IMR-90 (cell line): ENCODE measurements at regions not wholly inside any gene's neighbourhood (a gene's known extent, or its start where the extent isn't known, plus 50 kb on each side); places are given as distances from the start of the nearest gene placed in this dataset.

Experiments used
- ATAC-seq: fragments of 200-7000 bp; cut with Tn5 transposase; 2 replicates; pipeline ENCODE4 v1.9.1; 2020; ENCODE audit warnings: low read depth, mild to moderate bottlenecking, moderate library complexity
- BruUV-seq: library from RNA; stranded (reverse); fragments of 400-500 nt; replicated peaks from 2 replicates; lab custom pipeline; 2021; lab: Mats Ljungman, UMichigan
- CTCF ChIA-PET: fragments of 300-600 bp; formaldehyde crosslinking; extraction: SDS; loops from one replicate; lab custom pipeline; 2021; ENCODE audit warnings: antibody characterized with exemption; lab: Yijun Ruan, JAX
- POLR2A ChIA-PET: fragments of 300-600 bp; sonication (Branson Sonifier 250); formaldehyde crosslinking; loops from one replicate; lab custom pipeline; 2022; ENCODE audit warnings: antibody characterized with exemption; ENCODE audit not compliant: unreplicated experiment; lab: Charles Lee
- DNase-seq: peaks from one replicate; pipeline ENCODE4 v3.0.0; 2013
- H2AFZ ChIP-seq: replicated peaks from 2 replicates; pipeline ENCODE3; 2013; ENCODE audit warnings: low read length, mild to moderate bottlenecking; ENCODE audit not compliant: poor library complexity
- H2AK5ac ChIP-seq: 2 replicates; pipeline ENCODE4 v1.6.1; 2013; ENCODE audit warnings: low read depth, low read length, inconsistent platforms
- H2AK9ac ChIP-seq: replicated peaks from 2 replicates; pipeline ENCODE3; 2013; ENCODE audit warnings: mild to moderate bottlenecking, low read depth, low read length, moderate library complexity; ENCODE audit not compliant: poor library complexity
- H2BK120ac ChIP-seq: 2 replicates; pipeline ENCODE4 v1.6.1; 2013; ENCODE audit warnings: low read depth, low read length, inconsistent platforms
- H2BK15ac ChIP-seq: 3 replicates; pipeline ENCODE4 v1.6.1; 2013; ENCODE audit warnings: low read depth, low read length, inconsistent platforms
- H2BK20ac ChIP-seq: 2 replicates; pipeline ENCODE4 v1.6.1; 2013; ENCODE audit warnings: low read depth, mild to moderate bottlenecking, inconsistent platforms, low read length, moderate library complexity
- H2BK5ac ChIP-seq: 2 replicates; pipeline ENCODE4 v1.6.1; 2013; ENCODE audit warnings: mild to moderate bottlenecking, low read depth, low read length, inconsistent platforms; ENCODE audit not compliant: poor library complexity, severe bottlenecking
- H3K14ac ChIP-seq: replicated peaks from 2 replicates; pipeline ENCODE4 v1.6.1; 2013; ENCODE audit warnings: low read depth, low read length, inconsistent platforms
- H3K18ac ChIP-seq: 2 replicates; pipeline ENCODE4 v1.6.1; 2013; ENCODE audit warnings: low read depth, low read length, control low read depth
- H3K23ac ChIP-seq: 2 replicates; pipeline ENCODE4 v1.6.1; 2013; ENCODE audit warnings: low read depth, low read length, inconsistent platforms
- H3K27ac ChIP-seq: 2 replicates; pipeline ENCODE4 v1.5.1; 2013; ENCODE audit warnings: mild to moderate bottlenecking, control low read depth, low read length; ENCODE audit not compliant: insufficient read depth
- H3K27me3 ChIP-seq: 2 replicates; pipeline ENCODE4 v1.6.1; 2013; ENCODE audit warnings: low read length; ENCODE audit not compliant: control insufficient read depth, insufficient read depth
- H3K36me3 ChIP-seq: 2 replicates; pipeline ENCODE4 v1.6.1; 2013; ENCODE audit warnings: low read length, mixed read lengths; ENCODE audit not compliant: control insufficient read depth, insufficient read depth
- H3K4ac ChIP-seq: 2 replicates; pipeline ENCODE4 v1.6.1; 2013; ENCODE audit warnings: low read depth, low read length, inconsistent platforms
- H3K4me1 ChIP-seq: 2 replicates; pipeline ENCODE4 v1.6.1; 2013; ENCODE audit warnings: low read length, mixed read lengths; ENCODE audit not compliant: control insufficient read depth, insufficient read depth
- H3K4me2 ChIP-seq: 2 replicates; pipeline ENCODE4 v1.6.1; 2013; ENCODE audit warnings: low read depth, mild to moderate bottlenecking, control low read depth, low read length, moderate library complexity
- H3K4me3 ChIP-seq: 2 replicates; pipeline ENCODE4 v1.5.1; 2013; ENCODE audit warnings: low read depth, mild to moderate bottlenecking, control low read depth, low read length, moderate library complexity; ENCODE audit not compliant: insufficient read depth
- H3K56ac ChIP-seq: 2 replicates; pipeline ENCODE4 v1.6.1; 2013; ENCODE audit warnings: low read length, inconsistent platforms; ENCODE audit not compliant: insufficient read depth; ENCODE audit errors: extremely low read depth
- H3K79me1 ChIP-seq, 2 experiments: 2 replicates each; pipeline ENCODE4 v1.6.1; 2013; ENCODE audit warnings: low read length in 2 of 2, inconsistent platforms in 1 of 2, low read depth in 1 of 2
- H3K9ac ChIP-seq: 2 replicates; pipeline ENCODE4 v1.6.1; 2013; ENCODE audit warnings: low read depth, low read length, control low read depth
- H3K9me1 ChIP-seq: 2 replicates; pipeline ENCODE4 v1.6.1; 2013; ENCODE audit warnings: low read length, inconsistent platforms; ENCODE audit not compliant: insufficient read depth
- H3K9me3 ChIP-seq: 2 replicates; pipeline ENCODE4 v1.6.1; 2013; ENCODE audit warnings: low read length; ENCODE audit not compliant: control insufficient read depth, insufficient read depth
- H4K20me1 ChIP-seq: 2 replicates; pipeline ENCODE4 v1.6.1; 2013; ENCODE audit warnings: low read length, inconsistent platforms; ENCODE audit not compliant: insufficient read depth
- H4K5ac ChIP-seq: 2 replicates; pipeline ENCODE4 v1.6.1; 2013; ENCODE audit warnings: mild to moderate bottlenecking, low read depth, low read length, control low read depth
- H4K8ac ChIP-seq, 2 experiments: 2 replicates each; pipeline ENCODE4 v1.6.1; 2013; ENCODE audit warnings: low read depth in 2 of 2, low read length in 2 of 2, control low read depth in 1 of 2, inconsistent platforms in 1 of 2
- H4K91ac ChIP-seq: 2 replicates; pipeline ENCODE4 v1.6.1; 2013; ENCODE audit warnings: low read depth, low read length, inconsistent platforms; ENCODE audit not compliant: insufficient read depth
- CEBPB ChIP-seq: IDR thresholded peaks from 2 replicates; pipeline ENCODE4 v1.6.1; 2012; ENCODE audit warnings: low read depth, low read length, improper control_type of control experiment
- CHD1 ChIP-seq: IDR thresholded peaks from 2 replicates; pipeline ENCODE4 v1.6.1; 2012; ENCODE audit warnings: low read depth, low read length, improper control_type of control experiment
- ELK1 ChIP-seq: fragments of 150-350 bp; IDR thresholded peaks from 2 replicates; pipeline ENCODE4 v1.6.1; 2016; ENCODE audit warnings: low read depth, mild to moderate bottlenecking, low read length, moderate library complexity, borderline replicate concordance
- MAFK ChIP-seq: IDR thresholded peaks from 2 replicates; pipeline ENCODE4 v1.6.1; 2012; ENCODE audit warnings: low read depth, low read length, improper control_type of control experiment
- MAZ ChIP-seq: IDR thresholded peaks from 2 replicates; pipeline ENCODE4 v1.6.1; 2012; ENCODE audit warnings: low read depth, mild to moderate bottlenecking, low read length, improper control_type of control experiment, moderate library complexity, borderline replicate concordance
- POLR2A ChIP-seq: IDR thresholded peaks from 2 replicates; pipeline ENCODE4 v1.6.1; 2012; ENCODE audit warnings: mild to moderate bottlenecking, low read depth, low read length
- RAD21 ChIP-seq: IDR thresholded peaks from 2 replicates; pipeline ENCODE4 v1.6.1; 2012; ENCODE audit warnings: low read length, improper control_type of control experiment
- RCOR1 ChIP-seq: IDR thresholded peaks from 2 replicates; pipeline ENCODE4 v1.6.1; 2012; ENCODE audit warnings: mild to moderate bottlenecking, low read length, improper control_type of control experiment; ENCODE audit not compliant: insufficient replicate concordance
- RFX5 ChIP-seq: IDR thresholded peaks from 2 replicates; pipeline ENCODE4 v1.8.0; 2012; ENCODE audit warnings: low read depth, mild to moderate bottlenecking, low read length, moderate library complexity
- WGBS, 2 experiments: methylation state at CpG; one replicate each; pipeline versions ENCODE4 v1.1.5 to v1.1.7; 2013; ENCODE audit warnings: missing lambda C conversion rate in 2 of 2; ENCODE audit not compliant: insufficient read length in 1 of 2; ENCODE audit errors: extremely low coverage in 2 of 2; 5-methylcytosine and 5-hydroxymethylcytosine counted together
- dilution Hi-C: fragments of 300-500 bp; cut with HindIII; formaldehyde crosslinking; loops from one replicate; pipeline ENCODE4 v1.14.3; 2018; ENCODE audit warnings: low sequenced_read_pairs; ENCODE audit not compliant: unreplicated experiment
- in situ Hi-C: fragments of 300-500 bp; cut with MboI; formaldehyde crosslinking; loops from 3 replicates; pipeline ENCODE4 v1.14.3; 2019; ENCODE audit warnings: low sequenced_read_pairs, inconsistent platforms, mixed read lengths
- intact Hi-C: fragments of 100-400 bp; cut with micrococcal nuclease; formaldehyde crosslinking; loops from 2 replicates; pipeline ENCODE4 v1.10.0; 2022
- TF ChIP-seq, protein P1 (sequence below): fragments of 150-350 bp; IDR thresholded peaks from 2 replicates; pipeline ENCODE4 v1.6.1; 2017; ENCODE audit warnings: mild to moderate bottlenecking, antibody characterized with exemption, low read length, low read depth
- TF ChIP-seq, protein P2 (sequence below): conservative IDR thresholded peaks from 2 replicates; pipeline ENCODE4 v1.5.1; 2012; ENCODE audit warnings: mild to moderate bottlenecking, low read depth, low read length, improper control_type of control experiment

GRCh38 chr5:163912046-163912445 lies 406.6 kb downstream of the MAT2B start:
- intact Hi-C loops, result no loop called here
- no peak overlapping the region for H3K18ac ChIP-seq
- no peak overlapping the region for H2BK5ac ChIP-seq
- WGBS, 2 experiments, result no CpG with 5 or more reads among the region's 4 CpGs
- H3K9ac ChIP-seq, result no peak overlapping the region
- H3K27me3 ChIP-seq, result no peaks in the 10 kb centered on the region
- no peaks in the 10 kb centered on the region for H3K9me1 ChIP-seq
- dilution Hi-C loops, result no loop called here
- no peak overlapping the region for H3K4me2 ChIP-seq
- CTCF ChIA-PET, result interaction anchor here (0.6 kb wide), 1 partner anchor 469 kb away, joined by 3 read pairs; no protein-coding TSS in a partner anchor
- H4K8ac ChIP-seq, result no peak overlapping the region
- H2AK9ac ChIP-seq, result no peak overlapping the region
- DNase-seq (no peak), ATAC-seq (no peak)
- in situ Hi-C loops, result no loop called here
- no peak overlapping the region for H4K91ac ChIP-seq
- no peaks in the 10 kb centered on the region for H3K9me3 ChIP-seq
- POLR2A ChIA-PET, result no interaction called here
- no peaks in the 10 kb centered on the region for H4K20me1 ChIP-seq
- no peak overlapping the region for H2BK120ac ChIP-seq
- no peak overlapping the region for H2AK5ac ChIP-seq
- no peak overlapping the region for H2BK20ac ChIP-seq
- no peak overlapping the region for H4K5ac ChIP-seq
- no peak overlapping the region for H2BK15ac ChIP-seq
- no peaks in the 10 kb centered on the region for H3K36me3 ChIP-seq
- H3K79me1 ChIP-seq, result no peaks in the 10 kb centered on the region
- H3K27ac ChIP-seq, result no peak overlapping the region
- no peak overlapping the region for H3K23ac ChIP-seq
- BruUV-seq, result no TSS peak
- H3K56ac ChIP-seq, result no peak overlapping the region
- no peak overlapping the region for H2AFZ ChIP-seq
- peaks cover 8% of the 10 kb centered on the region for H3K4me1 ChIP-seq
- no peak for TF ChIP-seq RAD21
- TF ChIP-seq, protein P1, sequence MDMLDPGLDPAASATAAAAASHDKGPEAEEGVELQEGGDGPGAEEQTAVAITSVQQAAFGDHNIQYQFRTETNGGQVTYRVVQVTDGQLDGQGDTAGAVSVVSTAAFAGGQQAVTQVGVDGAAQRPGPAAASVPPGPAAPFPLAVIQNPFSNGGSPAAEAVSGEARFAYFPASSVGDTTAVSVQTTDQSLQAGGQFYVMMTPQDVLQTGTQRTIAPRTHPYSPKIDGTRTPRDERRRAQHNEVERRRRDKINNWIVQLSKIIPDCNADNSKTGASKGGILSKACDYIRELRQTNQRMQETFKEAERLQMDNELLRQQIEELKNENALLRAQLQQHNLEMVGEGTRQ, result no peak
- TF ChIP-seq, protein P2, sequence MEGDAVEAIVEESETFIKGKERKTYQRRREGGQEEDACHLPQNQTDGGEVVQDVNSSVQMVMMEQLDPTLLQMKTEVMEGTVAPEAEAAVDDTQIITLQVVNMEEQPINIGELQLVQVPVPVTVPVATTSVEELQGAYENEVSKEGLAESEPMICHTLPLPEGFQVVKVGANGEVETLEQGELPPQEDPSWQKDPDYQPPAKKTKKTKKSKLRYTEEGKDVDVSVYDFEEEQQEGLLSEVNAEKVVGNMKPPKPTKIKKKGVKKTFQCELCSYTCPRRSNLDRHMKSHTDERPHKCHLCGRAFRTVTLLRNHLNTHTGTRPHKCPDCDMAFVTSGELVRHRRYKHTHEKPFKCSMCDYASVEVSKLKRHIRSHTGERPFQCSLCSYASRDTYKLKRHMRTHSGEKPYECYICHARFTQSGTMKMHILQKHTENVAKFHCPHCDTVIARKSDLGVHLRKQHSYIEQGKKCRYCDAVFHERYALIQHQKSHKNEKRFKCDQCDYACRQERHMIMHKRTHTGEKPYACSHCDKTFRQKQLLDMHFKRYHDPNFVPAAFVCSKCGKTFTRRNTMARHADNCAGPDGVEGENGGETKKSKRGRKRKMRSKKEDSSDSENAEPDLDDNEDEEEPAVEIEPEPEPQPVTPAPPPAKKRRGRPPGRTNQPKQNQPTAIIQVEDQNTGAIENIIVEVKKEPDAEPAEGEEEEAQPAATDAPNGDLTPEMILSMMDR, result no peak
- no peak for TF ChIP-seq RFX5
- no peak for TF ChIP-seq MAZ
- TF ChIP-seq RCOR1, result no peak
- TF ChIP-seq CEBPB, result no peak
- no peak for TF ChIP-seq MAFK
- no peak for TF ChIP-seq ELK1
- TF ChIP-seq POLR2A, result no peak
- TF ChIP-seq CHD1, result no peak
- no peak overlapping the region for H3K4ac ChIP-seq
- no peak overlapping the region for H3K14ac ChIP-seq
- no peak overlapping the region for H3K4me3 ChIP-seq
